GM13977 (cell line): ENCODE measurements at regions not wholly inside any gene's neighbourhood (a gene's known extent, or its start where the extent isn't known, plus 50 kb on each side); places are given as distances from the start of the nearest gene placed in this dataset.

Experiments used
- DNase-seq: peaks from one replicate; pipeline ENCODE4 v3.0.0; 2012; ENCODE audit warnings: low spot score
- CTCF ChIP-seq: IDR thresholded peaks from 2 replicates; pipeline ENCODE4 v1.5.1; 2012; ENCODE audit warnings: mild to moderate bottlenecking, control low read depth; ENCODE audit not compliant: insufficient read depth; ENCODE audit errors: extremely low read depth, missing control alignments
- in situ Hi-C: fragments of 300-500 bp; cut with MboI; formaldehyde crosslinking; loops from one replicate; pipeline ENCODE4 v1.12.0; 2022; ENCODE audit warnings: low sequenced_read_pairs, low pct_unique_long_range_greater_than_20kb, mixed read lengths, inconsistent platforms; ENCODE audit not compliant: unreplicated experiment

GRCh38 chr6:44672841-44673240, 285.3 kb downstream of the CDC5L start:
- DNase-seq = no peak
- in situ Hi-C loops = loop anchor here (25.0 kb wide), 1 partner anchor 1239 kb away; no protein-coding TSS in a partner anchor
- TF ChIP-seq CTCF = no peak

GRCh38 chr6:44674226-44675155, 287.0 kb downstream of the CDC5L start:
- in situ Hi-C loops = loop anchor here (25.0 kb wide), 1 partner anchor 1238 kb away; no protein-coding TSS in a partner anchor
- DNase-seq = no peak
- no peak for TF ChIP-seq CTCF

GRCh38 chr6:44675449-44675848, 287.9 kb downstream of the CDC5L start:
- TF ChIP-seq CTCF = no peak
- in situ Hi-C loops = no loop called here

GRCh38 chr6:44676246-44676790, 288.8 kb downstream of the CDC5L start:
- in situ Hi-C loops = no loop called here

More at GRCh38 chr6:44675449-44675848, 287.9 kb downstream of the CDC5L start:
- DNase-seq = no peak

GRCh38 chr6:44676826-44677433, 289.4 kb downstream of the CDC5L start:
- in situ Hi-C loops = no loop called here
- DNase-seq = no peak
- no peak for TF ChIP-seq CTCF

More at GRCh38 chr6:44676246-44676790, 288.8 kb downstream of the CDC5L start:
- no peak for TF ChIP-seq CTCF
- DNase-seq = no peak

- no peak for DNase-seq
- in situ Hi-C loops = no loop called here
- no peak for TF ChIP-seq CTCF
Observed at GRCh38 chr6:44678252-44678935, 290.9 kb downstream of the CDC5L start.
